SH-SY5Y (cell line): ENCODE measurements at regions not wholly inside any gene's neighbourhood (a gene's known extent, or its start where the extent isn't known, plus 50 kb on each side); places are given as distances from the start of the nearest gene placed in this dataset.

Source experiments
- GATA2 ChIP-seq: IDR thresholded peaks from 2 replicates; pipeline ENCODE4 v1.6.1; 2011; ENCODE audit warnings: mild to moderate bottlenecking, low read depth, low read length
- GATA3 ChIP-seq: IDR thresholded peaks from 2 replicates; pipeline ENCODE4 v1.6.1; 2011; ENCODE audit warnings: low read depth, mild to moderate bottlenecking, low read length, moderate library complexity

- TF ChIP-seq GATA2 (no peak), GATA3 (no peak)
Measured at GRCh38 chr2:224325941-224326340, 76.0 kb downstream of the FAM124B start.

GRCh38 chr2:224324604-224325003, 77.3 kb downstream of the FAM124B start:
- TF ChIP-seq GATA3 (no peak), GATA2 (no peak)

GRCh38 chr2:224320660-224321059, 81.2 kb downstream of the FAM124B start:
- TF ChIP-seq GATA3: no peak
- no peak for TF ChIP-seq GATA2

- TF ChIP-seq GATA2 (no peak), GATA3 (no peak)
Measured at GRCh38 chr2:224319750-224320149, 82.2 kb downstream of the FAM124B start.

DNA sequence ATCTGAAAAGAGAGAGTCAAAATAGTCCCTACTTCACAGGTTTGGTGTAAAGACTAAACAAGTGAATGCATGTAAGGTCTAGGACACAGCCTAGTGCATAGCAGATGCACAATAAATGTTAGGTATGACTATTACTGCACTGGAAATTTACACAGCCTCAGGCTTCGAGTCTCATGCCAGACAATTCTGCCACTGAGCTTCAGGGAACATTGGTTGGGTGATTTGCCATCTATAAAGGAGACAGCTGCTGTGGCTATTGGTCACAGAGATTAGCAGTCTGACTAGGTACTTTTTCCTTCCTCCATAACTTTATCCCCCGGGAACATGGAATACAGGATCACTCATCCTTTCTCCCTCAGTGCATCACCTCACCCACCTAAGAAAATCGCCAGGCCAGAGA, 89.2 kb downstream of the FAM124B start:
- TF ChIP-seq GATA3 (no peak), GATA2 (no peak)

- TF ChIP-seq GATA2 (no peak), GATA3 (no peak)
Measured at GRCh38 chr2:224310943-224311625, 90.8 kb downstream of the FAM124B start.

DNA sequence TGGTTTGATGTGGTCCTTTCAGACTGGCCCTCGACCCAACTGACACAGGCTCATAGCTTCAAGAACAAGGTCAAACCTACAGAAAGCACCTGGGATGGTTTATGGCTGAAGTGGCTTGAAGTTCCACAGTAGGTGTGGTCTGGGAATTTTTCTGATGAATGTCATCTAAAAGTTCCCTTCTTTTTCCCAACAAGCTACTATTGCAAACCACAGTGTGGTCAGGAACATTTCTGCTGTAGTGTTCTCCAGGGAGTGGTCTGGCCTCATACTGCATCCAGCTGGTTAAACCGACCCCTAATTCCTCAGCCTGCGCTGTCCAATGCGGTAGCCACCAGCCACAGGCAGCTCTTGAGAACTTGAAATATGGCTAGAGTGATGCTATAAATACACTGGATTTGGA, 92.7 kb downstream of the FAM124B start:
- TF ChIP-seq GATA3 (no peak), GATA2 (no peak)

GRCh38 chr2:224308272-224308911, 93.5 kb downstream of the FAM124B start:
- no peak for TF ChIP-seq GATA2
- TF ChIP-seq GATA3: no peak

GRCh38 chr2:224302952-224303351, 99.0 kb downstream of the FAM124B start:
- no peak for TF ChIP-seq GATA3
- no peak for TF ChIP-seq GATA2

GRCh38 chr2:224293976-224294375, 107.9 kb downstream of the FAM124B start:
- TF ChIP-seq GATA2 (no peak), GATA3 (no peak)

- TF ChIP-seq GATA2 (no peak), GATA3 (no peak)
Measured at GRCh38 chr2:224287531-224287930, 114.4 kb downstream of the FAM124B start.

GRCh38 chr2:224286923-224287322, 115.0 kb downstream of the FAM124B start:
- TF ChIP-seq GATA3: no peak
- TF ChIP-seq GATA2: no peak

- TF ChIP-seq GATA2 (no peak), GATA3 (no peak)
Measured at GRCh38 chr2:224284134-224284946, 117.6 kb downstream of the FAM124B start.

DNA sequence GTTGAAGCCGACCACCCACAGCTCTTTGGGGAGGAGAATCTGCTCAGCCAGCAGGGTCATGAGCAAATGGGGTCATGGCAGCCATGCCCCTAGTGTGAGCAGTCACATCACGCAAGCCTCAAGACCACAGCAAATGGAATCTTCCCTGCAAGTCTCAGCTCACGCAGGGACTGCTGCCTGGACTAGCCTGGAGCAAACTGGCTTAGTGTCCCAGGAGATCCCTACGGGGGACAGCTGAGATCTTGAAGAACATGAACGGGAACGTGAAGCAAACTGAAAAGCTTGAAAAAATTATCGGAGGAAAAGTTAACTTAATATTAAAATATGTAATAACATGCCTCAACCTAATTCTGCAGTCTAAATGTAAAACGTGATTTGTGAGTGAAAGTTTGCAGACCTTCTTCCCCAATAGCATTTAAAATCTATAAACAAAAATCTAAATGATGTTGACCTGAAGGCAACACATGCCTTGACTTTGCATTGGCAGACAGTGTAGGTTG, 118.4 kb downstream of the FAM124B start:
- TF ChIP-seq GATA3: no peak
- no peak for TF ChIP-seq GATA2
